Transverse colon (tissue), 4 donors: ENCODE measurements at regions not wholly inside any gene's neighbourhood (a gene's known extent, or its start where the extent isn't known, plus 50 kb on each side); places are given as distances from the start of the nearest gene placed in this dataset.

ENCODE experiments used
- POLR2A ChIP-seq: fragments of 450-650 bp; IDR thresholded peaks from one replicate; pipeline ENCODE4 v1.6.1; 2016; ENCODE audit warnings: antibody characterized with exemption, mild to moderate bottlenecking, moderate library complexity
- POLR2AphosphoS5 ChIP-seq, 3 donors: sonication (generic); formaldehyde crosslinking; IDR thresholded peaks; one replicate each; pipeline ENCODE4 v1.6.1; 2016; ENCODE audit warnings: antibody characterized with exemption in 3 of 3
- TF ChIP-seq, protein P1 (sequence below), 5 experiments: fragments of 200-600 bp in 3 of 5; fragments of 450-650 bp in 2 of 5; sonication (generic) in 3 of 5; IDR thresholded peaks; 1 replicate in 2 of 5; 2 replicates in 3 of 5; pipeline ENCODE4 v1.5.1; 2016 to 2017; ENCODE audit warnings: antibody characterized with exemption in 5 of 5, inconsistent platforms in 3 of 5, mild to moderate bottlenecking in 2 of 5, moderate library complexity in 1 of 5

DNA sequence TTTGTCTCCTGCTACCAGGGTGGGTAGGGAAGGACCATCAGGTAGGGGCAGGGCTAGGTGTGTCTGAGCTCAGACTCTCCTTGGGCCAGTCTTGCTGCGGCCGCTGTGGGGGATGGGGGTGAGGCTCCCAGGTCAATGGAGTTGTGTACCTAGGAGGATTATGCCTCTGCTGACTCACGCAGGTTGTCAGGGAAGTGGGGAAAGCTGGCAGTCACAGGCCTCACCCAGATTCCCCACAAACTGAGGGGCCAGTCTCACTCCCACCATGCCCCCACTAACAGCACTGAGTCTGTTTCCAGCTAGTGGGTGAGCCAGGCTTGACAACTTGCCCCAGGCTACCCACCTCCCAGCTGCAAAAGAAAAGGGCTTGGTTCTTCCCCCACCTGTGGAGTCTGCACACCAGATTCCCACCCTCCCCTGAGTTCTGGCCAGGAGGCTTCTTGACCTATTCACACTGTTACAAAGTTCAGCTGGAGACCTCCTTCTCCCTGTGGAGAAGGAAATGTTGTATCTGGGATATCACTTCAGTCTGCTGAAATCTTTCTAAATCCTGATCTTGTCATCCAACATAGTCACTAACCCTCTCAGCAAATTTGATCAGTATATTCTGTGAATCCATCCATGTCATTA is 69.2 kb upstream of the GJA8 start:
- TF ChIP-seq, protein P1, sequence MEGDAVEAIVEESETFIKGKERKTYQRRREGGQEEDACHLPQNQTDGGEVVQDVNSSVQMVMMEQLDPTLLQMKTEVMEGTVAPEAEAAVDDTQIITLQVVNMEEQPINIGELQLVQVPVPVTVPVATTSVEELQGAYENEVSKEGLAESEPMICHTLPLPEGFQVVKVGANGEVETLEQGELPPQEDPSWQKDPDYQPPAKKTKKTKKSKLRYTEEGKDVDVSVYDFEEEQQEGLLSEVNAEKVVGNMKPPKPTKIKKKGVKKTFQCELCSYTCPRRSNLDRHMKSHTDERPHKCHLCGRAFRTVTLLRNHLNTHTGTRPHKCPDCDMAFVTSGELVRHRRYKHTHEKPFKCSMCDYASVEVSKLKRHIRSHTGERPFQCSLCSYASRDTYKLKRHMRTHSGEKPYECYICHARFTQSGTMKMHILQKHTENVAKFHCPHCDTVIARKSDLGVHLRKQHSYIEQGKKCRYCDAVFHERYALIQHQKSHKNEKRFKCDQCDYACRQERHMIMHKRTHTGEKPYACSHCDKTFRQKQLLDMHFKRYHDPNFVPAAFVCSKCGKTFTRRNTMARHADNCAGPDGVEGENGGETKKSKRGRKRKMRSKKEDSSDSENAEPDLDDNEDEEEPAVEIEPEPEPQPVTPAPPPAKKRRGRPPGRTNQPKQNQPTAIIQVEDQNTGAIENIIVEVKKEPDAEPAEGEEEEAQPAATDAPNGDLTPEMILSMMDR (IDR thresholded peaks at IDR 0.05), result no peak
- no peak for TF ChIP-seq POLR2A
- no peak for TF ChIP-seq POLR2AphosphoS5 (IDR thresholded peaks at IDR 0.05)
